GM23338 (cell line): ENCODE measurements at regions not wholly inside any gene's neighbourhood (a gene's known extent, or its start where the extent isn't known, plus 50 kb on each side); places are given as distances from the start of the nearest gene placed in this dataset.

Experiments
- ATAC-seq: fragments of 200-7000 bp; cut with Tn5 transposase; 3 replicates; pipeline ENCODE4 v1.9.1; 2020
- DNase-seq: peaks from one replicate; pipeline ENCODE4 v3.0.0-alpha.2; 2015; ENCODE audit warnings: low spot score
- H2AFZ ChIP-seq: fragments of 200-600 bp; sonication (generic); 2 replicates; pipeline ENCODE4 v1.8.0; 2016; ENCODE audit warnings: antibody characterized with exemption, mild to moderate bottlenecking, moderate library complexity
- H3F3A ChIP-seq: fragments of 200-600 bp; sonication (generic); replicated peaks from 2 replicates; pipeline ENCODE4 v1.8.0; 2017; ENCODE audit warnings: antibody characterized with exemption, mixed run types, low read depth
- H3K27ac ChIP-seq: fragments of 200-600 bp; sonication (generic); 2 replicates; pipeline ENCODE4 v1.6.1; 2016; ENCODE audit warnings: low read depth
- H3K27me3 ChIP-seq: fragments of 200-600 bp; sonication (generic); 2 replicates; pipeline ENCODE4 v1.8.0; 2016; ENCODE audit warnings: mild to moderate bottlenecking, mixed run types, moderate library complexity; ENCODE audit not compliant: insufficient read depth
- H3K36me3 ChIP-seq: fragments of 200-600 bp; sonication (generic); 2 replicates; pipeline ENCODE4 v1.8.0; 2016; ENCODE audit warnings: mild to moderate bottlenecking; ENCODE audit not compliant: insufficient read depth
- H3K4me1 ChIP-seq: fragments of 200-600 bp; sonication (generic); 2 replicates; pipeline ENCODE4 v1.8.0; 2016; ENCODE audit warnings: mild to moderate bottlenecking, moderate library complexity; ENCODE audit not compliant: insufficient read depth
- H3K4me2 ChIP-seq: fragments of 200-600 bp; sonication (generic); 2 replicates; pipeline ENCODE4 v1.7.1; 2017; ENCODE audit warnings: mixed run types
- H3K4me3 ChIP-seq: fragments of 200-600 bp; sonication (generic); 2 replicates; pipeline ENCODE4 v1.6.1; 2016; ENCODE audit warnings: mixed run types
- H3K79me2 ChIP-seq: fragments of 200-600 bp; sonication (generic); replicated peaks from 2 replicates; pipeline ENCODE4 v1.8.0; 2017; ENCODE audit warnings: mild to moderate bottlenecking; ENCODE audit not compliant: insufficient read depth
- H3K9me2 ChIP-seq: fragments of 200-600 bp; sonication (generic); 2 replicates; pipeline ENCODE4 v1.8.0; 2017; ENCODE audit not compliant: insufficient read depth
- H4K20me1 ChIP-seq: fragments of 200-600 bp; sonication (generic); replicated peaks from 2 replicates; pipeline ENCODE4 v1.8.0; 2017; ENCODE audit warnings: mild to moderate bottlenecking; ENCODE audit not compliant: insufficient read depth
- H3K27ac Mint-ChIP-seq: 2 replicates; pipeline ENCODE4 v1.8.0; 2020; ENCODE audit warnings: inconsistent platforms, mild to moderate bottlenecking, moderate library complexity, mixed read lengths
- H3K27me3 Mint-ChIP-seq: 3 replicates; pipeline ENCODE4 v1.8.0; 2022; ENCODE audit warnings: low read depth, mild to moderate bottlenecking, moderate library complexity, mixed read lengths, inconsistent platforms; ENCODE audit not compliant: insufficient read depth, poor library complexity
- H3K36me3 Mint-ChIP-seq: 3 replicates; pipeline ENCODE4 v1.8.0; 2021; ENCODE audit warnings: low read depth, mild to moderate bottlenecking, inconsistent platforms, moderate library complexity, mixed read lengths
- H3K4me1 Mint-ChIP-seq: 3 replicates; pipeline ENCODE4 v1.8.0; 2020; ENCODE audit warnings: mild to moderate bottlenecking, inconsistent platforms, mixed read lengths
- H3K4me3 Mint-ChIP-seq: 3 replicates; pipeline ENCODE4 v1.8.0; 2021; ENCODE audit warnings: moderate library complexity, mild to moderate bottlenecking, inconsistent platforms, mixed read lengths
- H3K9me3 Mint-ChIP-seq: 3 replicates; pipeline ENCODE4 v1.8.0; 2020; ENCODE audit warnings: moderate library complexity, mild to moderate bottlenecking, inconsistent platforms, mixed read lengths
- CREB1 ChIP-seq: fragments of 250-450 bp; sonication (Bioruptor Pico); IDR thresholded peaks from 2 replicates; pipeline ENCODE4 v1.5.0; 2020; ENCODE audit warnings: low read depth, mild to moderate bottlenecking, moderate library complexity
- EZH2 ChIP-seq: fragments of 200-600 bp; sonication (generic); IDR thresholded peaks from one replicate; pipeline ENCODE4 v1.8.0; 2017; ENCODE audit warnings: antibody characterized with exemption, mild to moderate bottlenecking, low read depth; ENCODE audit not compliant: unreplicated experiment
- JUNB ChIP-seq: IDR thresholded peaks from one replicate; pipeline ENCODE4 v1.6.1; 2016; ENCODE audit warnings: antibody characterized with exemption; ENCODE audit not compliant: unreplicated experiment
- NANOG ChIP-seq: IDR thresholded peaks from 2 replicates; pipeline ENCODE4 v1.6.1; 2016; ENCODE audit warnings: antibody characterized with exemption, borderline replicate concordance
- POLR2AphosphoS5 ChIP-seq: IDR thresholded peaks from 2 replicates; pipeline ENCODE4 v1.6.1; 2016; ENCODE audit warnings: antibody characterized with exemption, low read depth
- STAT1 ChIP-seq: IDR thresholded peaks from one replicate; pipeline ENCODE4 v1.6.1; 2016; ENCODE audit warnings: antibody characterized with exemption; ENCODE audit not compliant: unreplicated experiment
- ZNF114 ChIP-seq: fragments of 250-450 bp; sonication (Bioruptor Pico); IDR thresholded peaks from 2 replicates; pipeline ENCODE4 v1.5.0; 2020; ENCODE audit warnings: mild to moderate bottlenecking, moderate library complexity
- ZNF331 ChIP-seq: fragments of 250-450 bp; sonication (Bioruptor Pico); IDR thresholded peaks from 2 replicates; pipeline ENCODE4 v1.5.0; 2020; ENCODE audit warnings: low read depth, mild to moderate bottlenecking, moderate library complexity
- TF ChIP-seq, protein P1 (sequence below), 2 experiments: fragments of 200-600 bp in 1 of 2; sonication (generic) in 1 of 2; conservative IDR thresholded peaks; 2 replicates each; pipeline versions ENCODE4 v1.5.1 to v1.6.1; 2016 to 2017; ENCODE audit warnings: antibody characterized with exemption in 2 of 2, low read depth in 2 of 2, mild to moderate bottlenecking in 2 of 2, moderate library complexity in 1 of 2
- TF ChIP-seq, protein P2 (sequence below): IDR thresholded peaks from one replicate; pipeline ENCODE4 v1.6.1; 2018; ENCODE audit warnings: antibody characterized with exemption; ENCODE audit not compliant: unreplicated experiment
- TF ChIP-seq, protein P3 (sequence below): IDR thresholded peaks from 2 replicates; pipeline ENCODE4 v1.6.1; 2016; ENCODE audit warnings: antibody characterized with exemption

DNA sequence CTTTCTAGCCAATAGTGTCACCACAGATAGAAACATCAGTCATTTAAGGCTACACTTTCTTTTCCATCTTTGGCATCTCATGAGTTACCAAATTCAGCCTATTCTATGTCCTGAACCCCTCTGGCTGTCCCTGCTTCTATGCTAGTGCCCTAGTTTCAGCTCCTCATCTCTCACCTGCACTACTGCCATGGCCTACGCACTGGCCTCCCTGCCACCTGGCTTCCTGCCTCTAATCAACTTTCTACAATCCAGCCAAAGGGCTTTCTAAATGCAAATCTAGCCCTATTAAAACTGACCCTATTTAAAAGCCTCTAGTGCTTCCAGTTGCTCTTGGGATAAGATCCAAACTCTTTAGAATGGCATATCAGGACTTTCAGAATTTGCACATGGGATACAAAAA, 482.9 kb downstream of the TMEM38B start:
- no peak for DNase-seq
- H3K27ac ChIP-seq, result no peak overlapping the region
- ATAC-seq, result no peak

DNA sequence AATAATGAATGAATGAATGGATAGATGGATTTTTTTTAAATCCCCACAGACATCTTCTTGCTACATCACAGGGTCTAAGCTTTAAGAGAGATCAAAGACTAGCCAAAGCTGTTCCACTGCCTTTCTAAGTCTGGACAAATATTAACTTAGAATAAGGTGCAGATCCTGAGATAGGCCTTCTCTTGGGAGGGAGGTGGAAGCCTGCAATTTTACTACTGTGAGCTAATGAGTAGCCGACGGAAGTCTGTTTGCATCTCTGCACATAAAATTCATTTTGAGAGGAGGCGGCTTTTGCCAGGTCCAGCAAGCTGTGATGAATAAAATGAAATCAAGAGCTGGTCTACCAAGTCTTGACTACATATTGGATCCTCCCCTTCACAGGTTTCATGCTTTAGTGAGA, 484.9 kb downstream of the TMEM38B start:
- no peaks in the 10 kb centered on the region for H3K9me2 ChIP-seq
- DNase-seq (no peak), ATAC-seq (no peak)
- Mint-ChIP-seq H3K4me1 (peaks cover 8% of the 10 kb centered on the region), H3K36me3 (no peaks in the 10 kb centered on the region), H3K27me3 (no peaks in the 10 kb centered on the region), H3K9me3 (no peaks in the 10 kb centered on the region; the same call in 2 of the 3 replicates), H3K4me3 (no peak overlapping the region), H3K27ac (no peak overlapping the region)
- H3K27ac ChIP-seq, result no peak overlapping the region
- no peaks in the 10 kb centered on the region for H4K20me1 ChIP-seq
- H3K4me1 ChIP-seq, result peaks cover 10% of the 10 kb centered on the region
- H3K36me3 ChIP-seq, result no peaks in the 10 kb centered on the region
- H2AFZ ChIP-seq, result no peak overlapping the region
- no peaks in the 10 kb centered on the region for H3F3A ChIP-seq
- H3K4me2 ChIP-seq, result no peak overlapping the region
- H3K27me3 ChIP-seq, result no peaks in the 10 kb centered on the region
- no peaks in the 10 kb centered on the region for H3K79me2 ChIP-seq
- no peak overlapping the region for H3K4me3 ChIP-seq
- TF ChIP-seq ZNF114 (CRISPR knock-in tag) (no peak), JUNB (no peak), EZH2 (no peak), STAT1 (no peak), NANOG (no peak), POLR2AphosphoS5 (no peak), CREB1 (no peak), ZNF331 (CRISPR knock-in tag) (no peak)
- TF ChIP-seq, protein P1, sequence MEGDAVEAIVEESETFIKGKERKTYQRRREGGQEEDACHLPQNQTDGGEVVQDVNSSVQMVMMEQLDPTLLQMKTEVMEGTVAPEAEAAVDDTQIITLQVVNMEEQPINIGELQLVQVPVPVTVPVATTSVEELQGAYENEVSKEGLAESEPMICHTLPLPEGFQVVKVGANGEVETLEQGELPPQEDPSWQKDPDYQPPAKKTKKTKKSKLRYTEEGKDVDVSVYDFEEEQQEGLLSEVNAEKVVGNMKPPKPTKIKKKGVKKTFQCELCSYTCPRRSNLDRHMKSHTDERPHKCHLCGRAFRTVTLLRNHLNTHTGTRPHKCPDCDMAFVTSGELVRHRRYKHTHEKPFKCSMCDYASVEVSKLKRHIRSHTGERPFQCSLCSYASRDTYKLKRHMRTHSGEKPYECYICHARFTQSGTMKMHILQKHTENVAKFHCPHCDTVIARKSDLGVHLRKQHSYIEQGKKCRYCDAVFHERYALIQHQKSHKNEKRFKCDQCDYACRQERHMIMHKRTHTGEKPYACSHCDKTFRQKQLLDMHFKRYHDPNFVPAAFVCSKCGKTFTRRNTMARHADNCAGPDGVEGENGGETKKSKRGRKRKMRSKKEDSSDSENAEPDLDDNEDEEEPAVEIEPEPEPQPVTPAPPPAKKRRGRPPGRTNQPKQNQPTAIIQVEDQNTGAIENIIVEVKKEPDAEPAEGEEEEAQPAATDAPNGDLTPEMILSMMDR (conservative IDR thresholded peaks at IDR 0.05; ENCODE audit: low read depth in 2 of 2), result no peak
- TF ChIP-seq, protein P2, sequence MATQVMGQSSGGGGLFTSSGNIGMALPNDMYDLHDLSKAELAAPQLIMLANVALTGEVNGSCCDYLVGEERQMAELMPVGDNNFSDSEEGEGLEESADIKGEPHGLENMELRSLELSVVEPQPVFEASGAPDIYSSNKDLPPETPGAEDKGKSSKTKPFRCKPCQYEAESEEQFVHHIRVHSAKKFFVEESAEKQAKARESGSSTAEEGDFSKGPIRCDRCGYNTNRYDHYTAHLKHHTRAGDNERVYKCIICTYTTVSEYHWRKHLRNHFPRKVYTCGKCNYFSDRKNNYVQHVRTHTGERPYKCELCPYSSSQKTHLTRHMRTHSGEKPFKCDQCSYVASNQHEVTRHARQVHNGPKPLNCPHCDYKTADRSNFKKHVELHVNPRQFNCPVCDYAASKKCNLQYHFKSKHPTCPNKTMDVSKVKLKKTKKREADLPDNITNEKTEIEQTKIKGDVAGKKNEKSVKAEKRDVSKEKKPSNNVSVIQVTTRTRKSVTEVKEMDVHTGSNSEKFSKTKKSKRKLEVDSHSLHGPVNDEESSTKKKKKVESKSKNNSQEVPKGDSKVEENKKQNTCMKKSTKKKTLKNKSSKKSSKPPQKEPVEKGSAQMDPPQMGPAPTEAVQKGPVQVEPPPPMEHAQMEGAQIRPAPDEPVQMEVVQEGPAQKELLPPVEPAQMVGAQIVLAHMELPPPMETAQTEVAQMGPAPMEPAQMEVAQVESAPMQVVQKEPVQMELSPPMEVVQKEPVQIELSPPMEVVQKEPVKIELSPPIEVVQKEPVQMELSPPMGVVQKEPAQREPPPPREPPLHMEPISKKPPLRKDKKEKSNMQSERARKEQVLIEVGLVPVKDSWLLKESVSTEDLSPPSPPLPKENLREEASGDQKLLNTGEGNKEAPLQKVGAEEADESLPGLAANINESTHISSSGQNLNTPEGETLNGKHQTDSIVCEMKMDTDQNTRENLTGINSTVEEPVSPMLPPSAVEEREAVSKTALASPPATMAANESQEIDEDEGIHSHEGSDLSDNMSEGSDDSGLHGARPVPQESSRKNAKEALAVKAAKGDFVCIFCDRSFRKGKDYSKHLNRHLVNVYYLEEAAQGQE, result no peak

More for the DNA sequence above, 482.9 kb downstream of the TMEM38B start:
- Histone ChIP-seq H2AFZ (no peak overlapping the region; the same call in 1 of the 2 replicates), H4K20me1 (no peaks in the 10 kb centered on the region), H3K36me3 (no peaks in the 10 kb centered on the region), H3F3A (no peaks in the 10 kb centered on the region), H3K79me2 (no peaks in the 10 kb centered on the region), H3K4me1 (peaks cover 10% of the 10 kb centered on the region), H3K4me3 (no peak overlapping the region), H3K27me3 (no peaks in the 10 kb centered on the region), H3K9me2 (no peaks in the 10 kb centered on the region), H3K4me2 (no peak overlapping the region)
- no peak overlapping the region for H3K4me3 Mint-ChIP-seq
- TF ChIP-seq ZNF114 (CRISPR knock-in tag), result no peak
- no peak for TF ChIP-seq ZNF331 (CRISPR knock-in tag)
- TF ChIP-seq, protein P1 (conservative IDR thresholded peaks at IDR 0.05; ENCODE audit: low read depth in 2 of 2), result no peak
- TF ChIP-seq EZH2, result no peak
- TF ChIP-seq, protein P3, sequence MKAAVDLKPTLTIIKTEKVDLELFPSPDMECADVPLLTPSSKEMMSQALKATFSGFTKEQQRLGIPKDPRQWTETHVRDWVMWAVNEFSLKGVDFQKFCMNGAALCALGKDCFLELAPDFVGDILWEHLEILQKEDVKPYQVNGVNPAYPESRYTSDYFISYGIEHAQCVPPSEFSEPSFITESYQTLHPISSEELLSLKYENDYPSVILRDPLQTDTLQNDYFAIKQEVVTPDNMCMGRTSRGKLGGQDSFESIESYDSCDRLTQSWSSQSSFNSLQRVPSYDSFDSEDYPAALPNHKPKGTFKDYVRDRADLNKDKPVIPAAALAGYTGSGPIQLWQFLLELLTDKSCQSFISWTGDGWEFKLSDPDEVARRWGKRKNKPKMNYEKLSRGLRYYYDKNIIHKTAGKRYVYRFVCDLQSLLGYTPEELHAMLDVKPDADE, result no peak
- no peak overlapping the region for H3K27ac Mint-ChIP-seq
- H3K36me3 Mint-ChIP-seq, result no peaks in the 10 kb centered on the region
- H3K9me3 Mint-ChIP-seq, result no peaks in the 10 kb centered on the region; the same call in 2 of the 3 replicates
- no peaks in the 10 kb centered on the region for H3K27me3 Mint-ChIP-seq
- H3K4me1 Mint-ChIP-seq, result peaks cover 8% of the 10 kb centered on the region
